CD8-positive, alpha-beta memory T cell (primary cell): ENCODE measurements at regions not wholly inside any gene's neighbourhood (a gene's known extent, or its start where the extent isn't known, plus 50 kb on each side); places are given as distances from the start of the nearest gene placed in this dataset.

Source experiments
- CTCF ChIA-PET: fragments of 350-600 bp; sonication (Branson Sonifier 250); formaldehyde crosslinking; loops from one replicate; lab custom pipeline; 2021; ENCODE audit warnings: antibody characterized with exemption; lab: Charles Lee
- POLR2A ChIA-PET: fragments of 350-600 bp; sonication (Branson Sonifier 250); formaldehyde crosslinking; loops from one replicate; lab custom pipeline; 2021; ENCODE audit warnings: antibody characterized with exemption; lab: Charles Lee
- DNase-seq, 5 donors: peaks; one replicate each; pipeline versions ENCODE4 v3.0.0 to v3.0.0-alpha.2; 2020 to 2022; ENCODE audit warnings: mixed read lengths in 1 of 5
- H3K27ac ChIP-seq: one replicate; pipeline ENCODE4 v1.7.0; 2013; ENCODE audit warnings: low read depth, mild to moderate bottlenecking, low read length, moderate library complexity
- H3K27me3 ChIP-seq: 2 replicates; pipeline ENCODE4 v1.7.0; 2013; ENCODE audit warnings: low read length, mild to moderate bottlenecking; ENCODE audit not compliant: insufficient read depth, poor library complexity, severe bottlenecking
- H3K36me3 ChIP-seq: 2 replicates; pipeline ENCODE4 v1.7.0; 2013; ENCODE audit warnings: mild to moderate bottlenecking, low read length, moderate library complexity; ENCODE audit not compliant: insufficient read depth
- H3K4me1 ChIP-seq: 2 replicates; pipeline ENCODE4 v1.7.0; 2013; ENCODE audit warnings: mild to moderate bottlenecking, low read length, moderate library complexity; ENCODE audit not compliant: insufficient read depth
- H3K4me3 ChIP-seq: 2 replicates; pipeline ENCODE4 v1.7.0; 2013; ENCODE audit warnings: mild to moderate bottlenecking, low read length
- H3K9me3 ChIP-seq: 2 replicates; pipeline ENCODE4 v1.7.0; 2013; ENCODE audit warnings: mild to moderate bottlenecking, low read length
- H3K27ac Mint-ChIP-seq, 8 donors: one replicate each; pipeline ENCODE4 v1.8.0; 2020 to 2021; ENCODE audit warnings: mixed read lengths in 8 of 8, mild to moderate bottlenecking in 6 of 8, inconsistent platforms in 3 of 8, moderate library complexity in 3 of 8
- H3K27me3 Mint-ChIP-seq, 2 donors: one replicate each; pipeline ENCODE4 v1.8.0; 2020 to 2021; ENCODE audit warnings: mixed read lengths in 2 of 2, mild to moderate bottlenecking in 1 of 2, moderate library complexity in 1 of 2
- H3K36me3 Mint-ChIP-seq, 3 donors: one replicate each; pipeline ENCODE4 v1.8.0; 2020 to 2021; ENCODE audit warnings: mixed read lengths in 3 of 3, inconsistent platforms in 1 of 3, mild to moderate bottlenecking in 1 of 3
- H3K4me1 Mint-ChIP-seq, 3 donors: one replicate each; pipeline ENCODE4 v1.8.0; 2020 to 2021; ENCODE audit warnings: mixed read lengths in 3 of 3, inconsistent platforms in 1 of 3, mild to moderate bottlenecking in 1 of 3
- H3K4me3 Mint-ChIP-seq, 7 donors: one replicate each; pipeline ENCODE4 v1.8.0; 2020 to 2021; ENCODE audit warnings: mixed read lengths in 7 of 7, mild to moderate bottlenecking in 6 of 7, moderate library complexity in 4 of 7, inconsistent platforms in 2 of 7
- H3K9me3 Mint-ChIP-seq, 5 donors: one replicate each; pipeline ENCODE4 v1.8.0; 2020 to 2022; ENCODE audit warnings: mixed read lengths in 5 of 5, mild to moderate bottlenecking in 3 of 5, moderate library complexity in 2 of 5, inconsistent platforms in 1 of 5

DNA sequence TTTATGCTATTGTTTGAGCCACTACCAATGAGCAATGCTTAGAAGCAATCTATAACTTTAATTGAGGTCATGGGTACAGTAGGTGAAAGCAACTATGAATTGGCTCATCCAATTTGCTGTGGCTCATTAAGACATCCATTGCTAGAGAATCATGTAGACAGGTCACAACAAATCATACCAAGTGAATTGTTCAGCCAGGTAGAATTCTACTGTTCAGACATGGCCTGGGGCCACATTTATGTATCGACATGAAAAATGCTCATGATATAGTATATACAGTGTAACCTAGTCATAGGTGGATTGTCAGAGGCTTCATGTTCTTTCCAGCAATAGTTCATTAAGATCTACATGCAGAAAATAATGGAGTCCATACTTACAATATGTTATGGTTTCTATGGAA lies 633.7 kb upstream of the EYS start:
- no peaks in the 10 kb centered on the region for H3K36me3 Mint-ChIP-seq
- H3K27me3 Mint-ChIP-seq, result no peaks in the 10 kb centered on the region
- no peaks in the 10 kb centered on the region for H3K4me1 Mint-ChIP-seq
- H3K27ac Mint-ChIP-seq, result no peak overlapping the region
- POLR2A ChIA-PET, result no interaction called here
- H3K4me3 ChIP-seq, result no peak overlapping the region
- no peak overlapping the region for H3K4me3 Mint-ChIP-seq
- no peaks in the 10 kb centered on the region for H3K9me3 ChIP-seq
- no peak overlapping the region for H3K27ac ChIP-seq
- H3K27me3 ChIP-seq, result no peaks in the 10 kb centered on the region
- DNase-seq, result no peak
- H3K4me1 ChIP-seq, result no peaks in the 10 kb centered on the region
- peaks cover 10 to 36% (median 13%) of the 10 kb centered on the region in 5 donors for H3K9me3 Mint-ChIP-seq
- CTCF ChIA-PET, result no interaction called here
- H3K36me3 ChIP-seq, result no peaks in the 10 kb centered on the region

DNA sequence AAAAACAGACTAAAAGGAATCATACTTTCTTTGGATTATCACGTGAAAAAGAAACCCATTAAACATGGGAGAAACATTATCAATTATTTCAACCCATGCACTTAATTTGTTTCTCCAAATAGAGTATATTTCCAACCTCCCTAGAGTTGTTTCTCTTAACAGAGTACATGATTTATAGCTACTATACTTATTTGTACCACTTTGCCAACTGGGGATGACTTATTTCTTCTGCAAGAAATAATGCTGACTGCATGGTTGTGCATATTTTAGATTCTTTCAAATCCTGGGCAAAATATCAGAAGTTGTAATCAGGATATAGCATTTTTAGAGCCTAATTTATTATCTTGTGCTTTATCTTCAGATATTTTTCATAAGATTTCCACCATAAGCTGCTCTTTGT lies 629.1 kb upstream of the EYS start:
- H3K4me1 Mint-ChIP-seq, result no peaks in the 10 kb centered on the region
- ChIA-PET POLR2A (no interaction called here), CTCF (no interaction called here)
- H3K4me3 Mint-ChIP-seq, result no peak overlapping the region
- Histone ChIP-seq H3K4me1 (no peaks in the 10 kb centered on the region), H3K4me3 (no peak overlapping the region), H3K36me3 (no peaks in the 10 kb centered on the region), H3K27ac (no peak overlapping the region), H3K9me3 (no peaks in the 10 kb centered on the region), H3K27me3 (no peaks in the 10 kb centered on the region)
- no peak overlapping the region for H3K27ac Mint-ChIP-seq
- no peaks in the 10 kb centered on the region for H3K27me3 Mint-ChIP-seq
- H3K36me3 Mint-ChIP-seq, result no peaks in the 10 kb centered on the region
- DNase-seq, result no peak
- peaks cover 3 to 25% (median 5%) of the 10 kb centered on the region in 5 donors for H3K9me3 Mint-ChIP-seq

GRCh38 chr6:66328200-66328599 lies 621.2 kb upstream of the EYS start:
- ChIA-PET CTCF (no interaction called here), POLR2A (no interaction called here)
- no peak overlapping the region for H3K4me3 Mint-ChIP-seq
- H3K36me3 Mint-ChIP-seq, result no peaks in the 10 kb centered on the region
- H3K4me1 Mint-ChIP-seq, result no peaks in the 10 kb centered on the region
- no peaks in the 10 kb centered on the region for H3K27me3 ChIP-seq
- no peak overlapping the region for H3K27ac Mint-ChIP-seq
- H3K36me3 ChIP-seq, result no peaks in the 10 kb centered on the region
- no peaks in the 10 kb centered on the region for H3K9me3 ChIP-seq
- no peak overlapping the region for H3K27ac ChIP-seq
- DNase-seq, result no peak
- no peak overlapping the region for H3K4me3 ChIP-seq
- peaks cover 0 to 22% (median 4%) of the 10 kb centered on the region in 5 donors for H3K9me3 Mint-ChIP-seq
- no peaks in the 10 kb centered on the region for H3K4me1 ChIP-seq
- no peaks in the 10 kb centered on the region for H3K27me3 Mint-ChIP-seq

GRCh38 chr6:66326228-66326627 lies 619.2 kb upstream of the EYS start:
- ChIA-PET CTCF (no interaction called here), POLR2A (no interaction called here)
- peaks cover 0 to 29% (median 8%) of the 10 kb centered on the region in 5 donors for H3K9me3 Mint-ChIP-seq
- no peaks in the 10 kb centered on the region for H3K4me1 Mint-ChIP-seq
- Histone ChIP-seq H3K9me3 (no peaks in the 10 kb centered on the region), H3K27ac (no peak overlapping the region), H3K4me1 (no peaks in the 10 kb centered on the region), H3K36me3 (no peaks in the 10 kb centered on the region), H3K27me3 (no peaks in the 10 kb centered on the region), H3K4me3 (no peak overlapping the region)
- no peak for DNase-seq
- no peak overlapping the region for H3K27ac Mint-ChIP-seq
- H3K27me3 Mint-ChIP-seq, result no peaks in the 10 kb centered on the region
- no peak overlapping the region for H3K4me3 Mint-ChIP-seq
- no peaks in the 10 kb centered on the region for H3K36me3 Mint-ChIP-seq

DNA sequence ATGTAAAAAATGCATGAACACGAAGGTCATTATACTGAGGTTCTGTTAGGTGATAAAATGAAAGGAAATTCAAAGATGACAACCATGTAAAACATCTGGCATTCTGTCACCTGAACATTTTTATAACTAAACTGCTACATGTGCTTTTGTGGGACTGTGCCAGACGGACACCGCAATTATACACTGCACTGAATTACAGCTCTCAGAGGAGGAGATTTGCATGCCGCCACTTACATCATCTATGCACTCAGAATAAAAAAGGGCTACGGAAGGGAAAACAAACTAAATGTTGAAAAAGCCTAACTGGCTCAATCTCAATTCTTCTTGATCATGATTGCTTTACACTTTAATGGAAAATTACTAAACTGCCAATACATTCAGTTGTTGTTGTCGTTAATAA lies 614.0 kb upstream of the EYS start:
- Histone ChIP-seq H3K9me3 (no peaks in the 10 kb centered on the region), H3K27ac (no peak overlapping the region), H3K4me3 (no peak overlapping the region), H3K4me1 (no peaks in the 10 kb centered on the region), H3K27me3 (no peaks in the 10 kb centered on the region), H3K36me3 (no peaks in the 10 kb centered on the region)
- Mint-ChIP-seq H3K27me3 (peaks cover 0 to 1% of the 10 kb centered on the region in 2 donors), H3K9me3 (peaks cover 0 to 43% (median 8%) of the 10 kb centered on the region in 5 donors), H3K36me3 (no peaks in the 10 kb centered on the region), H3K4me3 (no peak overlapping the region), H3K4me1 (no peaks in the 10 kb centered on the region), H3K27ac (no peak overlapping the region)
- ChIA-PET CTCF (no interaction called here), POLR2A (no interaction called here)
- no peak for DNase-seq

GRCh38 chr6:66307490-66307889 lies 600.5 kb upstream of the EYS start:
- no peak overlapping the region for H3K4me3 Mint-ChIP-seq
- no peak for DNase-seq
- Histone ChIP-seq H3K9me3 (no peaks in the 10 kb centered on the region), H3K27ac (no peak overlapping the region), H3K36me3 (no peaks in the 10 kb centered on the region), H3K4me1 (no peaks in the 10 kb centered on the region), H3K27me3 (no peaks in the 10 kb centered on the region), H3K4me3 (no peak overlapping the region)
- CTCF ChIA-PET, result no interaction called here
- H3K9me3 Mint-ChIP-seq, result peaks cover 5 to 28% (median 16%) of the 10 kb centered on the region in 5 donors
- H3K27me3 Mint-ChIP-seq, result no peaks in the 10 kb centered on the region
- POLR2A ChIA-PET, result no interaction called here
- H3K36me3 Mint-ChIP-seq, result no peaks in the 10 kb centered on the region
- no peaks in the 10 kb centered on the region for H3K4me1 Mint-ChIP-seq
- H3K27ac Mint-ChIP-seq, result peak overlapping the region in 1 of 8 donors; percentile 44

DNA sequence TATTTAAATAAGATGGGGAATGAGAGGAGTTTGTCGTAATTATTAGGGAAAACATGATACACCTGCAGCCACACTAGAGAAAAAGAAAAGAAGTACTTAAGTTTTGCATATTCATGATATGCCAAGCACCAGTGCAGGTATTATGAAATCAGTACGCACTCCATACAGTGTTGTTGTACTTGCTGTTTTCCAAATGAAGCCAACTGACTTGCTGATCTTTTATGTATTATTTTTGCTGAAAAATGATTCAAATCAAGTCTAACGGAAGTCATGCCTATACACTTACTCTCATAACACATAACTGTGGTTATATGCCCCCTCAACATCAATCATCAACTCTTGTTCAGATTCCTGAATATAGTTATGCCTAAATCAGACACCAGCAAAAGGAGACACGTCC lies 584.9 kb upstream of the EYS start:
- Mint-ChIP-seq H3K36me3 (no peaks in the 10 kb centered on the region), H3K27me3 (no peaks in the 10 kb centered on the region), H3K9me3 (peaks cover 3 to 16% (median 8%) of the 10 kb centered on the region in 5 donors), H3K4me1 (no peaks in the 10 kb centered on the region), H3K4me3 (no peak overlapping the region), H3K27ac (no peak overlapping the region)
- ChIA-PET CTCF (no interaction called here), POLR2A (no interaction called here)
- Histone ChIP-seq H3K27ac (no peak overlapping the region), H3K27me3 (no peaks in the 10 kb centered on the region), H3K9me3 (no peaks in the 10 kb centered on the region), H3K4me3 (no peak overlapping the region), H3K4me1 (no peaks in the 10 kb centered on the region), H3K36me3 (no peaks in the 10 kb centered on the region)
- DNase-seq, result no peak

DNA sequence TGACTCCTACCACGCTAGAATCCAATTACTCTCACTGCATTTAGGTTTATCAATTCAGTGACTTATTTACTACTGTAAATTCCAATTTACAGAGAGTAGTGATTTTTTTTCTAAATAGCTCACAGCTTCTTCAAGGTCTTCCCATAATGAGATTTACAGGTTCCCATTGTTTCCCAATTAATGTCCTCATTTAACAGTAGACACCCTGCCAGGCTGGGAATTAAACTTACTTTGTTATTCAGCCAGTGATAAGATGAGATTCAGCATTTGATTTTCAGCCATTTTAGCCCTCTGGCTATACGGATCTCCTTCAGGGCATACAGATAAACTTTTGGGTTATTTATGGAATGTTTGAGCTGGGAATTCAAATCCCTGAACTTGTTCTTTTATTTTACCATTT lies 582.9 kb upstream of the EYS start:
- Mint-ChIP-seq H3K9me3 (peaks cover 5 to 26% (median 8%) of the 10 kb centered on the region in 5 donors), H3K27me3 (no peaks in the 10 kb centered on the region), H3K4me3 (no peak overlapping the region), H3K36me3 (no peaks in the 10 kb centered on the region), H3K4me1 (no peaks in the 10 kb centered on the region), H3K27ac (no peak overlapping the region)
- H3K27me3 ChIP-seq, result no peaks in the 10 kb centered on the region
- H3K27ac ChIP-seq, result no peak overlapping the region
- ChIA-PET POLR2A (no interaction called here), CTCF (no interaction called here)
- DNase-seq, result no peak
- no peak overlapping the region for H3K4me3 ChIP-seq
- no peaks in the 10 kb centered on the region for H3K36me3 ChIP-seq
- no peaks in the 10 kb centered on the region for H3K9me3 ChIP-seq
- H3K4me1 ChIP-seq, result no peaks in the 10 kb centered on the region

DNA sequence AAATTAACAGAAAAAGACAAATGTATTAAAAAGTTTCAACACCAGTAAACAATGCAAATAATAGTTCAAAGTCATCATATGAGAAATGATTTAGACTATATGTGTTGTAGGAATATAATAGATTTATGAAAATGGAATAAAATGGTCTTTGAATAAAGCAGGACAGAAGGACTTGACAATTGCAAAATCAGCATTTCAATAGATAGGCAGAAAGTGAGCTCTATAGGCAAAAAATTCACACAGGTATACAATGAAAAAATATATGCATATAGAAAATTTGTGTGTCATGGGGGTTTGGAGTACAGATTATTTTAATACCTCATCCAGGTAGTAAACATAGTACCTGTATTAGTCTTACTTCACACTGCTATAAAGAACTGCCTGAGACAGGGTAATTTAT lies 571.1 kb upstream of the EYS start:
- Mint-ChIP-seq H3K27ac (no peak overlapping the region), H3K4me1 (no peaks in the 10 kb centered on the region), H3K9me3 (peaks cover 2 to 14% (median 10%) of the 10 kb centered on the region in 5 donors), H3K4me3 (no peak overlapping the region), H3K27me3 (no peaks in the 10 kb centered on the region), H3K36me3 (no peaks in the 10 kb centered on the region)
- H3K4me3 ChIP-seq, result no peak overlapping the region
- ChIA-PET POLR2A (no interaction called here), CTCF (no interaction called here)
- H3K27me3 ChIP-seq, result no peaks in the 10 kb centered on the region
- DNase-seq, result no peak
- no peaks in the 10 kb centered on the region for H3K36me3 ChIP-seq
- H3K9me3 ChIP-seq, result no peaks in the 10 kb centered on the region
- H3K27ac ChIP-seq, result no peak overlapping the region
- no peaks in the 10 kb centered on the region for H3K4me1 ChIP-seq
